ENCODE measurements at regions not wholly inside any gene's neighbourhood (a gene's known extent, or its start where the extent isn't known, plus 50 kb on each side); places are given as distances from the start of the nearest gene placed in this dataset.

GRCh38 chr15:27665002-27665401 lies 434.1 kb downstream of the OCA2 start:
- Histone ChIP-seq H3K4me3 (no peak overlapping the region), H3K27ac (no peak overlapping the region)
- no peak for TF ChIP-seq CTCF (IDR thresholded peaks at IDR 0.05)
- DNase-seq (ENCODE audit: low spot score) = no peak

GRCh38 chr15:27662892-27663291 lies 436.2 kb downstream of the OCA2 start:
- H3K27ac ChIP-seq = no peak overlapping the region
- H3K4me3 ChIP-seq = no peak overlapping the region
- TF ChIP-seq CTCF (IDR thresholded peaks at IDR 0.05) = no peak
- no peak for DNase-seq (ENCODE audit: low spot score)

GRCh38 chr15:27660676-27661075 lies 438.4 kb downstream of the OCA2 start:
- Histone ChIP-seq H3K27ac (no peak overlapping the region), H3K4me3 (no peak overlapping the region)
- DNase-seq (ENCODE audit: low spot score) = no peak
- no peak for TF ChIP-seq CTCF (IDR thresholded peaks at IDR 0.05)

- no peak overlapping the region for H3K27ac ChIP-seq
- no peak overlapping the region for H3K4me3 ChIP-seq
- no peak for TF ChIP-seq CTCF (IDR thresholded peaks at IDR 0.05)
- no peak for DNase-seq (ENCODE audit: low spot score)
Measured at GRCh38 chr15:27656296-27656987, 442.7 kb downstream of the OCA2 start.

GRCh38 chr15:27655056-27655455 lies 444.1 kb downstream of the OCA2 start:
- no peak for DNase-seq (ENCODE audit: low spot score)
- Histone ChIP-seq H3K27ac (no peak overlapping the region), H3K4me3 (no peak overlapping the region)
- TF ChIP-seq CTCF (IDR thresholded peaks at IDR 0.05) = no peak

GRCh38 chr15:27650244-27650643 lies 448.9 kb downstream of the OCA2 start:
- Histone ChIP-seq H3K4me3 (no peak overlapping the region), H3K27ac (no peak overlapping the region)
- no peak for TF ChIP-seq CTCF (IDR thresholded peaks at IDR 0.05)
- no peak for DNase-seq (ENCODE audit: low spot score)

GRCh38 chr15:27648359-27648758 lies 450.8 kb downstream of the OCA2 start:
- H3K27ac ChIP-seq = no peak overlapping the region

More at GRCh38 chr15:27648359-27648758, 450.8 kb downstream of the OCA2 start:
- no peak for DNase-seq (ENCODE audit: low spot score)
- TF ChIP-seq CTCF (IDR thresholded peaks at IDR 0.05) = no peak
- H3K4me3 ChIP-seq = no peak overlapping the region

Data from coronary artery (tissue), 2 donors.